ENCODE measurements at regions not wholly inside any gene's neighbourhood (a gene's known extent, or its start where the extent isn't known, plus 50 kb on each side); places are given as distances from the start of the nearest gene placed in this dataset.

DNA sequence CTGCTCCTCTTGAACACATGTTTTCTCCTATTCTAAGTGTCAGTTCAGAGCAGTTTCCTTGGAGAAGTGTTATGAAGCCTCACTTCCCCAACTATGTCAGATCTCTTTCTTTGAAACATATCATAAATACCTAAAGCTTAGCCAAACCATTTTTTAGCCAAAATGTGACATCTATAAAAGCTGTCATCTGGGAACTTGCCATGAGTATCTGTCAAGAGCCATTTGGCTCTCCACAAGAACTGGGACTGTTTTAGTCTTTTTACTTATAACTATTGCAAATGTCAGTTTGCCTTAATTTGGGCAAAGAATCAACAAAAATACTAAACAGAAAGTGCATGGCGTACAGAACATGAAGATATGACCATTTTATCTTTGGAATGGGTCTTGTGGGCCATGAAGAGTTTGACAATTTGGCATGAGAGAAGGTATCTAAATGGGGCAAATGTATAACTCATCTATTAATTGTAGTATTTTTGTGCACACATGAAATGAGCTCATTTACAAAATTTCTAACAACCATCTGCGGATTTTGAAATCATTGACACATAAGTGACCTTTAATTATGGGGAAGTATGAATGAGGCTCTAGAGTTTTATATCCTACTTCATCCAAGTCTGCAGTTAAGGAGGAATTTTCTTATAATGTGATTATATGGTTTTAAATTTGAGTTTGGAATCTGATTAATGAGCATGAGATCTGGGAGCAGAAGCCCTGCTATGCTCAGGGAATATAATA, 129.1 kb upstream of the PACRGL start:
- TF ChIP-seq, protein P1, sequence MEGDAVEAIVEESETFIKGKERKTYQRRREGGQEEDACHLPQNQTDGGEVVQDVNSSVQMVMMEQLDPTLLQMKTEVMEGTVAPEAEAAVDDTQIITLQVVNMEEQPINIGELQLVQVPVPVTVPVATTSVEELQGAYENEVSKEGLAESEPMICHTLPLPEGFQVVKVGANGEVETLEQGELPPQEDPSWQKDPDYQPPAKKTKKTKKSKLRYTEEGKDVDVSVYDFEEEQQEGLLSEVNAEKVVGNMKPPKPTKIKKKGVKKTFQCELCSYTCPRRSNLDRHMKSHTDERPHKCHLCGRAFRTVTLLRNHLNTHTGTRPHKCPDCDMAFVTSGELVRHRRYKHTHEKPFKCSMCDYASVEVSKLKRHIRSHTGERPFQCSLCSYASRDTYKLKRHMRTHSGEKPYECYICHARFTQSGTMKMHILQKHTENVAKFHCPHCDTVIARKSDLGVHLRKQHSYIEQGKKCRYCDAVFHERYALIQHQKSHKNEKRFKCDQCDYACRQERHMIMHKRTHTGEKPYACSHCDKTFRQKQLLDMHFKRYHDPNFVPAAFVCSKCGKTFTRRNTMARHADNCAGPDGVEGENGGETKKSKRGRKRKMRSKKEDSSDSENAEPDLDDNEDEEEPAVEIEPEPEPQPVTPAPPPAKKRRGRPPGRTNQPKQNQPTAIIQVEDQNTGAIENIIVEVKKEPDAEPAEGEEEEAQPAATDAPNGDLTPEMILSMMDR (IDR thresholded peaks at IDR 0.05), result no peak
- TF ChIP-seq EP300 (IDR thresholded peaks at IDR 0.05) (no peak), POLR2A (IDR thresholded peaks at IDR 0.05; ENCODE audit: low read depth) (no peak), POLR2AphosphoS5 (IDR thresholded peaks at IDR 0.05) (no peak)
- H3K36me3 ChIP-seq, result peaks cover 0 to 29% (median 4%) of the 10 kb centered on the region in 4 donors
- DNase-seq (ENCODE audit: extremely low spot score), result no peak
- no peak overlapping the region for H3K27ac ChIP-seq (replicated peaks in 1 of 4)
- intact Hi-C loops (cut with DNase I), result no loop called here
- WGBS, result 78% methylated on average over 2 of the region's 2 CpGs
- H3K27me3 ChIP-seq, result no peaks in the 10 kb centered on the region
- no peak overlapping the region for H3K4me3 ChIP-seq
- H3K4me1 ChIP-seq, result no peaks in the 10 kb centered on the region
- no peaks in the 10 kb centered on the region for H3K9me3 ChIP-seq

DNA sequence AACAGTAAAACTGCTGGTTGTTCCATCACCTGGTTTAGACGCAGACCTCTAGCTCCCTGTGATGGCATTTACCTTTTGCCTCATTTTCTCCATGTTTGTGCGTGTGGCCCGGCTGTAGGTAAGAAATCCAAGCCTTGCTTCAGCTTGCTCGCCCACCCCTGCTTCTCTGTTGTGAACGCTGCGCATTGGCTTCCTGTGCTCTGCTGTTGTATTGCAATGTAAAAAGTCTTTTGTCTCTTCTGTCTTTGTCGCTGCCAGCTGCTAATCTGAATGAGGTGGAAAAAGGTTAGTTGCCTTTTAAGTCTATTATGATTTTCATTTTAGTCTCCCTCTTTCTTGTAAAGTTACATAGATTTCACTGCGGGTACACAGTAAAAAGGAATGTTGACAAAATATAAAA, 127.3 kb upstream of the PACRGL start:
- H3K4me3 ChIP-seq, result no peak overlapping the region
- intact Hi-C loops (cut with DNase I), result no loop called here
- peaks cover 0 to 17% (median 1%) of the 10 kb centered on the region in 4 donors for H3K36me3 ChIP-seq
- TF ChIP-seq POLR2AphosphoS5 (IDR thresholded peaks at IDR 0.05), result no peak
- TF ChIP-seq, protein P1 (IDR thresholded peaks at IDR 0.05), result no peak
- no peak for TF ChIP-seq EP300 (IDR thresholded peaks at IDR 0.05)
- TF ChIP-seq POLR2A (IDR thresholded peaks at IDR 0.05; ENCODE audit: low read depth), result no peak
- no peaks in the 10 kb centered on the region for H3K27me3 ChIP-seq
- no peaks in the 10 kb centered on the region for H3K4me1 ChIP-seq
- 92% methylated on average over 8 of the region's 8 CpGs for WGBS
- H3K27ac ChIP-seq (replicated peaks in 1 of 4), result no peak overlapping the region
- no peak for DNase-seq (ENCODE audit: extremely low spot score)
- H3K9me3 ChIP-seq, result no peaks in the 10 kb centered on the region

DNA sequence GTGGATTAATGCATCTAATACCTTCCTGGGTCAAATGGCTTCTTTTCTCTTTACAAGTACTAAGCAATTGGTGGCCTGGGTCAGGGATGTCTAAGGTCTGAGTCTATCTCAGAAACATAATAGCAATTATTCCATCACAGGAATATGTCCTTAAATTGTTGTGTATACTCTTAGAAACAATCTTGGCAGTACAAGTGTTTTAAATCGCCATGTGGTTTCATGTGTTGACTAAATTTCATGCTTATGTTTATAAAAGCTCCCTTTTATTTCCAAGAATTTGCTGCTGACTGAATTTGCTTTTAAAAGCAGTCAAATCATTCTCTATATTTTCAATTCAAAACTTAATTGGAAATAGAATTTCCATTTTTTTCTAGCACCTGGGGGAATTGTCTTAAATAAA, 125.3 kb upstream of the PACRGL start:
- no peaks in the 10 kb centered on the region for H3K4me1 ChIP-seq
- DNase-seq (ENCODE audit: extremely low spot score), result no peak
- no peak for TF ChIP-seq POLR2AphosphoS5 (IDR thresholded peaks at IDR 0.05)
- no peak for TF ChIP-seq POLR2A (IDR thresholded peaks at IDR 0.05; ENCODE audit: low read depth)
- TF ChIP-seq EP300 (IDR thresholded peaks at IDR 0.05), result no peak
- TF ChIP-seq, protein P1 (IDR thresholded peaks at IDR 0.05), result no peak
- H3K27me3 ChIP-seq, result no peaks in the 10 kb centered on the region
- H3K9me3 ChIP-seq, result no peaks in the 10 kb centered on the region
- no peak overlapping the region for H3K27ac ChIP-seq (replicated peaks in 1 of 4)
- no peak overlapping the region for H3K4me3 ChIP-seq
- intact Hi-C loops (cut with DNase I), result no loop called here
- 60% methylated on average over 1 of the region's 1 CpG for WGBS
- peaks cover 0 to 4% (median 0%) of the 10 kb centered on the region in 4 donors for H3K36me3 ChIP-seq

DNA sequence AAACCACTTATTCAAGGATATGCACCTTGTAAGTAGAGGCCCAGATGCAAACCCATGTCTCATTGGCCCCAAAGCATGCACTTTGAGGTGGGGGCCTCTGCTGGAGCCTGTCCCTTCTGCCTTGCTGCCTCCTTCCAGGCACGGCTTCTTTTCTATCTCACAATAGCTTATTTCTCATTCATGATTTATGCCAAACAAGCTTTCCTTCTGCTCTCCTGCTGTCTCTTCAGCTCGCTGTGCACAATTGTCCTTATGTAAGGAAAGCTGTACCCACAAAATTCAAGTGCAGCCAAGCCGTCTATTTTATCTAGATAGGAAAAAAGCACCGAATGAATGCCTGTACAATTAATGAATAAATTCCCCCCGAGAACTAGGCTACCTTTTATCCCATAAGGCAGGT, 124.8 kb upstream of the PACRGL start:
- peaks cover 0 to 4% (median 0%) of the 10 kb centered on the region in 4 donors for H3K36me3 ChIP-seq
- intact Hi-C loops (cut with DNase I), result no loop called here
- no peak overlapping the region for H3K4me3 ChIP-seq
- TF ChIP-seq POLR2A (IDR thresholded peaks at IDR 0.05; ENCODE audit: low read depth) (no peak), POLR2AphosphoS5 (IDR thresholded peaks at IDR 0.05) (no peak), EP300 (IDR thresholded peaks at IDR 0.05) (no peak)
- TF ChIP-seq, protein P1 (IDR thresholded peaks at IDR 0.05), result no peak
- 86% methylated on average over 5 of the region's 5 CpGs for WGBS
- H3K27me3 ChIP-seq, result no peaks in the 10 kb centered on the region
- no peaks in the 10 kb centered on the region for H3K4me1 ChIP-seq
- no peak overlapping the region for H3K27ac ChIP-seq (replicated peaks in 1 of 4)
- no peak for DNase-seq (ENCODE audit: extremely low spot score)
- no peaks in the 10 kb centered on the region for H3K9me3 ChIP-seq

DNA sequence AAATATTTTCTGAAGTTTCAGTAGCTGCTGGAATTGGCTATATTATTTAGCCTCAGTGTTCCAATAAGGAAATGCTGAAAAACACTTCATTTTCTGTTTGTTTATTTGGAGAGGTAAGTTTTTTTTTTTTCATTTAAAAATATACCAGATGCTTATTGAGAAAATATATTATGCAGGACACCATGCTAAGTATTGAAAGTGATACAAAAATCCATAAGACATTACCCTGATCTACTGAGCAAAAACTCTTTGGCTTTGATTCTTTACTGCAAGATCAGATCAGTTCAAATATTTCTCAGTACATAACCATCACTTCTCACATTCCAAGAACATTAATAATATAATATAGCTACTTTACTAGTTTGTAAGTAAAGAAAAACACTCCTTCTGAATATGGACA, 123.4 kb upstream of the PACRGL start:
- DNase-seq (ENCODE audit: extremely low spot score), result no peak
- no peaks in the 10 kb centered on the region for H3K27me3 ChIP-seq
- no peak overlapping the region for H3K27ac ChIP-seq (replicated peaks in 1 of 4)
- H3K9me3 ChIP-seq, result no peaks in the 10 kb centered on the region
- no peak overlapping the region for H3K4me3 ChIP-seq
- H3K4me1 ChIP-seq, result no peaks in the 10 kb centered on the region
- H3K36me3 ChIP-seq, result peaks cover 0 to 9% (median 0%) of the 10 kb centered on the region in 4 donors
- TF ChIP-seq EP300 (IDR thresholded peaks at IDR 0.05) (no peak), POLR2AphosphoS5 (IDR thresholded peaks at IDR 0.05) (no peak), POLR2A (IDR thresholded peaks at IDR 0.05; ENCODE audit: low read depth) (no peak)
- TF ChIP-seq, protein P1 (IDR thresholded peaks at IDR 0.05), result no peak
- intact Hi-C loops (cut with DNase I), result no loop called here
